Keratinocyte (primary cell): ENCODE measurements at regions not wholly inside any gene's neighbourhood (a gene's known extent, or its start where the extent isn't known, plus 50 kb on each side); places are given as distances from the start of the nearest gene placed in this dataset.
A peak's percentile ranks its signal among the peaks of the same experiment; 100 is the strongest.

Source experiments
- DNase-seq: peaks from one replicate; pipeline ENCODE4 v3.0.0-alpha.2; 2011; ENCODE audit warnings: low read depth, missing footprints, low spot score
- FAIRE-seq: peaks from 2 replicates; lab custom pipeline; 2011; peaks lifted over from hg19 to GRCh38; lab: Jason Lieb, UNC
- H2AFZ ChIP-seq: 2 replicates; pipeline ENCODE4 v1.6.0; 2012; ENCODE audit warnings: low read length, control low read depth, inconsistent platforms; ENCODE audit not compliant: control insufficient read depth
- H3K27ac ChIP-seq: 2 replicates; pipeline ENCODE4 v1.5.1; 2011; ENCODE audit warnings: low read length; ENCODE audit not compliant: control insufficient read depth, insufficient read depth
- H3K27me3 ChIP-seq: 3 replicates; pipeline ENCODE4 v1.6.0; 2011; ENCODE audit warnings: low read length; ENCODE audit not compliant: control insufficient read depth, insufficient read depth; ENCODE audit errors: extremely low read depth
- H3K36me3 ChIP-seq, 2 experiments: 2 replicates in 1 of 2; 3 replicates in 1 of 2; pipeline ENCODE4 v1.5.1; 2011; ENCODE audit warnings: low read length in 2 of 2, mild to moderate bottlenecking in 1 of 2; ENCODE audit not compliant: control insufficient read depth in 2 of 2, insufficient read depth in 2 of 2; ENCODE audit errors: extremely low read depth in 1 of 2
- H3K4me1 ChIP-seq: 3 replicates; pipeline ENCODE4 v1.5.1; 2011; ENCODE audit warnings: low read length; ENCODE audit not compliant: control insufficient read depth, insufficient read depth; ENCODE audit errors: extremely low read depth
- H3K4me2 ChIP-seq: 3 replicates; pipeline ENCODE4 v1.6.0; 2011; ENCODE audit warnings: low read depth, low read length; ENCODE audit not compliant: control insufficient read depth, insufficient read depth; ENCODE audit errors: extremely low read depth
- H3K4me3 ChIP-seq, 3 experiments: fragments of 200-600 bp in 1 of 3; sonication (generic) in 1 of 3; 2 replicates in 2 of 3; 3 replicates in 1 of 3; pipeline ENCODE4 v1.5.1; 2011 to 2016; ENCODE audit warnings: low read length in 3 of 3, mild to moderate bottlenecking in 3 of 3, control low read depth in 2 of 3, inconsistent platforms in 1 of 3, low read depth in 1 of 3, mixed read lengths in 1 of 3, mixed run types in 1 of 3, moderate library complexity in 1 of 3; ENCODE audit not compliant: control insufficient read depth in 2 of 3, insufficient read depth in 2 of 3; ENCODE audit errors: extremely low read depth in 1 of 3
- H3K79me2 ChIP-seq: 2 replicates; pipeline ENCODE4 v1.6.0; 2012; ENCODE audit warnings: low read length; ENCODE audit not compliant: control insufficient read depth, insufficient read depth
- H3K9ac ChIP-seq: 3 replicates; pipeline ENCODE4 v1.6.0; 2011; ENCODE audit warnings: low read length; ENCODE audit not compliant: control insufficient read depth, insufficient read depth; ENCODE audit errors: extremely low read depth
- H3K9me1 ChIP-seq: 3 replicates; pipeline ENCODE4 v1.6.0; 2011; ENCODE audit warnings: low read length; ENCODE audit not compliant: control insufficient read depth, insufficient read depth; ENCODE audit errors: extremely low read depth
- H3K9me3 ChIP-seq: 2 replicates; pipeline ENCODE4 v1.5.1; 2012; ENCODE audit warnings: low read depth, low read length; ENCODE audit not compliant: control insufficient read depth
- H4K20me1 ChIP-seq: 3 replicates; pipeline ENCODE4 v1.6.0; 2011; ENCODE audit warnings: low read length; ENCODE audit not compliant: control insufficient read depth, insufficient read depth; ENCODE audit errors: extremely low read depth
- EZH2 ChIP-seq: IDR thresholded peaks from one replicate; pipeline ENCODE4 v1.6.1; 2012; ENCODE audit warnings: inconsistent platforms, mild to moderate bottlenecking, low read length, moderate library complexity
- dilution Hi-C: fragments of 300-500 bp; cut with MboI; formaldehyde crosslinking; loops from one replicate; pipeline ENCODE4 v1.7.0; 2020; ENCODE audit warnings: low sequenced_read_pairs; ENCODE audit not compliant: extremely low pct_ligation_motif_present
- TF ChIP-seq, protein P1 (sequence below), 3 experiments: IDR thresholded peaks in 1 of 3; conservative IDR thresholded peaks in 1 of 3; optimal IDR thresholded peaks in 1 of 3; 2 replicates in 2 of 3; 3 replicates in 1 of 3; pipeline versions ENCODE3 to v1.5.1; 2011; ENCODE audit warnings: low read length in 3 of 3, mild to moderate bottlenecking in 3 of 3, moderate library complexity in 2 of 3, control low read depth in 1 of 3, inconsistent platforms in 1 of 3; ENCODE audit not compliant: insufficient read depth in 2 of 3; ENCODE audit errors: extremely low read depth in 1 of 3

DNA sequence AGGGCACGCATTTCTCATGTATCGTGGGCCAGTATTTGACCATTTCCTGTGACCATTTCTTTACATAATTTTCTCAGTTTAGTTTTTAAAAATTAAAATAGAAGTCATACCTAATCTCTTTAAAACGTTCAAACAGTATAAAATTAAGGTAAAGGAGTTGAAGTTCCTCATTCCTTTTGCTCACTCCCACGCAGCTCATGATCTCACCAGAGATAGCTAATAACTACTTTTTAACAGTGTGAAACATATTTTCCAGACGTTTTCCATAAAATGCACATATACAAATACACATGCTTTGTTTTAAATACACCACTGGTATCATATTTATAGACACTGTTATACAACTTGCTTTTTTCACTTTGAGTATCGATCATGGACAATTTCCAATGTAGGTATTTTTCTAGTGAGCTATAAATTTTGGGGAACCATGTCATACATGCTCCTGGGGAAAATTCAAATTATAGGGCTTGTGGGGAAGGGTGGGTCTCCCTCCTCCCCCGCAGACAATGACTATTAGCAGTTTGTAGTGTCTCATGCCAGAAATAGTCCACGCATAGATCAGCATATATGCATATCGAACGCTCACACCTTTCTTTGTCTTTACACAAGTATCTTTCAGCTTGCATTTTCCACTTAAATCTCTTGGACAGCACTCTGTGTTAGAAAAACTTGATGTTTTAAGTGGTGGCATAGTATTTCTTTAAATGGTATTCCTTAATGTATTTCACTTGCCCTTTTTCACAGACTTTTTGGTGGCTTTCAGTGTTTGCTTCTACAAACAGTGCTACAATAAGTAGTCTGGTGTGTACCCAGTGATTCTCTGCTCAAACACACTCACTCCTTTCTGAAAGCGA, 145.5 kb upstream of the ZNF217 start:
- FAIRE-seq = peak; percentile 60
- H3K27me3 ChIP-seq = no peaks in the 10 kb centered on the region
- TF ChIP-seq EZH2 = no peak
- TF ChIP-seq, protein P1, sequence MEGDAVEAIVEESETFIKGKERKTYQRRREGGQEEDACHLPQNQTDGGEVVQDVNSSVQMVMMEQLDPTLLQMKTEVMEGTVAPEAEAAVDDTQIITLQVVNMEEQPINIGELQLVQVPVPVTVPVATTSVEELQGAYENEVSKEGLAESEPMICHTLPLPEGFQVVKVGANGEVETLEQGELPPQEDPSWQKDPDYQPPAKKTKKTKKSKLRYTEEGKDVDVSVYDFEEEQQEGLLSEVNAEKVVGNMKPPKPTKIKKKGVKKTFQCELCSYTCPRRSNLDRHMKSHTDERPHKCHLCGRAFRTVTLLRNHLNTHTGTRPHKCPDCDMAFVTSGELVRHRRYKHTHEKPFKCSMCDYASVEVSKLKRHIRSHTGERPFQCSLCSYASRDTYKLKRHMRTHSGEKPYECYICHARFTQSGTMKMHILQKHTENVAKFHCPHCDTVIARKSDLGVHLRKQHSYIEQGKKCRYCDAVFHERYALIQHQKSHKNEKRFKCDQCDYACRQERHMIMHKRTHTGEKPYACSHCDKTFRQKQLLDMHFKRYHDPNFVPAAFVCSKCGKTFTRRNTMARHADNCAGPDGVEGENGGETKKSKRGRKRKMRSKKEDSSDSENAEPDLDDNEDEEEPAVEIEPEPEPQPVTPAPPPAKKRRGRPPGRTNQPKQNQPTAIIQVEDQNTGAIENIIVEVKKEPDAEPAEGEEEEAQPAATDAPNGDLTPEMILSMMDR (optimal IDR thresholded peaks at IDR 0.05 in 1 of 3, IDR thresholded peaks at IDR 0.05 in 1 of 3, conservative IDR thresholded peaks at IDR 0.05 in 1 of 3; ENCODE audit: extremely low read depth in 1 of 3, insufficient read depth in 2 of 3, low read length in 3 of 3) = no peak
- peak overlapping the region; percentile 83 for H3K9ac ChIP-seq
- H2AFZ ChIP-seq = peak overlapping the region; percentile 35
- DNase-seq = no peak
- H3K4me2 ChIP-seq = peak overlapping the region; percentile 92
- H3K9me1 ChIP-seq = no peaks in the 10 kb centered on the region
- no peaks in the 10 kb centered on the region for H3K79me2 ChIP-seq
- peaks cover 67% of the 10 kb centered on the region for H3K4me1 ChIP-seq
- H3K4me3 ChIP-seq = peak overlapping the region; percentile 31 to 61 (median 51)
- H4K20me1 ChIP-seq = no peaks in the 10 kb centered on the region
- no peaks in the 10 kb centered on the region for H3K9me3 ChIP-seq
- H3K27ac ChIP-seq = peak overlapping the region; percentile 94
- no peaks in the 10 kb centered on the region for H3K36me3 ChIP-seq
- dilution Hi-C loops = no loop called here

- Histone ChIP-seq H3K27me3 (no peaks in the 10 kb centered on the region), H2AFZ (peak overlapping the region; percentile 32), H3K27ac (peak overlapping the region; percentile 94), H3K36me3 (no peaks in the 10 kb centered on the region), H3K9ac (peak overlapping the region; percentile 83), H3K9me1 (no peaks in the 10 kb centered on the region), H3K9me3 (no peaks in the 10 kb centered on the region), H3K4me3 (peak overlapping the region; percentile 35 to 61 (median 51)), H4K20me1 (no peaks in the 10 kb centered on the region), H3K79me2 (no peaks in the 10 kb centered on the region), H3K4me1 (peaks cover 67% of the 10 kb centered on the region), H3K4me2 (peak overlapping the region; percentile 92)
- DNase-seq (no peak), FAIRE-seq (peak; percentile 77)
- dilution Hi-C loops = no loop called here
- TF ChIP-seq EZH2 = no peak
- TF ChIP-seq, protein P1 (optimal IDR thresholded peaks at IDR 0.05 in 1 of 3, IDR thresholded peaks at IDR 0.05 in 1 of 3, conservative IDR thresholded peaks at IDR 0.05 in 1 of 3; ENCODE audit: extremely low read depth in 1 of 3, insufficient read depth in 2 of 3, low read length in 3 of 3) = no peak
Observed at GRCh38 chr20:53738039-53738944, 144.7 kb upstream of the ZNF217 start.
